Left forelimb (tissue), 1 donor: ENCODE measurements at regions not wholly inside any gene's neighbourhood (a gene's known extent, or its start where the extent isn't known, plus 50 kb on each side); places are given as distances from the start of the nearest gene placed in this dataset.

Source experiments
- DNase-seq: peaks from one replicate; pipeline ENCODE4 v3.0.0-alpha.2; 2018; ENCODE audit warnings: low spot score

- DNase-seq, result no peak
Observed at GRCh38 chr9:80922544-80922943, 766.8 kb downstream of the TLE1 start.

DNA sequence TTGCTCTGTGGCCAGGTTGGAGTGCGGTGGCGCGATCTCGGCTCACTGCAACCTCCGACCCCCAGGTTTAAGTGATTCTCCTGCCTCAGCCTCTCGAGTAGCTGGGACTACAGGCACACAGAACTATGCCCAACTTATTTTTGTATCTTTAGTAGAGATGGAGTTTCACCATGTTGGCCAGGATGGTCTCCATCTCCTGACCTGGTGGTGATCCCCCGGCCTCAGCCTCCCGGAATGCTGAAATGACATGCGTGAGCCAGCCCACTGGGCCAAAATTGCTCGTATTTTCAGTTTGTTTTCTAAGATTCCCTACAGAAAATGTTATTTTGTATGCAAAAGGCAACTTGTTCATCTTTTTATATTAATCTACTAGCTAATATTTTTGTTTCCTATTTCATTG lies 782.6 kb downstream of the TLE1 start:
- no peak for DNase-seq

DNA sequence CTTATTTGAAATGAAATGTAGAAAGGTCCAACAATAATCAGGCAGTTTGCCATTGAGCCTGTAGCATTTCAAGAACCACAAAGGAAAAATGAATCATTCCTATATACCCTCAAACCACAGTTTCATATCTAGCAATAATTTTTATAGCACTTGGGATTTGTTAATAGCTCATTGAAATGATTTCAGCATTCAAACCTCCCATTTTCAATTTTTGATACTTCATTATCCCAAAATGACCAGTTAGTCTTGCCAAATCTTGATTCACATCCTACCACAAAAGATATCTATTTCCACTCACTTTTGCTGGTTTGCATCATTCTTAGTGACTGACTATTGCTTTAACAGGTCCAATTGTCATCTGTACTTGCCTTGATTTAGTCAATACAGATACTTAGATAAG lies 790.1 kb downstream of the TLE1 start:
- no peak for DNase-seq

DNA sequence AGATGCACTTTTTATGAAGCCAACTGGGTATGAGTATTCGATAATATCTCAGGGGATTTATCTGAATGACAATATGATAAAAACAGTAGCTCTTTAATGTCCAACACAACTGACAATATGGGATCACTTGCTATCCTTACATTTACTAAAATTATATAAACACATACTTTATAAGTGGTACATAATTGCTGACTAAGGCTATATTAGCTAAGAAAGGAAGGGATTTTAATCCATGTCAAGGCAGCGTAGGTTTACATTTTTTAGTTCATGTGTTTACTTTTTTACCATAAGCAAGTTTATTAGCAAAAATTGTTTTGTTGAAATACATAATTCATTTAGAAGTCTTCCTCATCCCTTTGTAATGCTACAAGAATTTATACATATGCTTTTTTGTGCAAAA lies 796.2 kb downstream of the TLE1 start:
- no peak for DNase-seq

DNA sequence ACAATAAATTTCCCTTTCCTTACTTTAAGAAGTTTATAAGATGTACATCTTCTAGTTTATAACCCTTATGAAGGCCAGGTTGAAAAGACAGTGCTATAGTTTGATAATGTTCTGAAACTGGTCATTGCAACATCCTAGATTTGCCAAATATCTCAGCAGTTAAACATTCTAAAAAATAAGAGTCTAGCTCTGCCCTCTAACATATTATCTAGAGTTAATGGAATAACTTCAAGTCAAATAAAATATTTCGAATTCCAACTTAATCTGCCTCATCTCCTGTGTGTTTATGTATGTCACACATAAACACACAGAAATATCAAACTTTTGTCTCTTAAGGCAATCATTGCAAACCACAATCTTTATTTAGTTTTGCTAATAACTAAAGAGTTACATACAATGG lies 796.6 kb downstream of the TLE1 start:
- DNase-seq, result no peak

DNA sequence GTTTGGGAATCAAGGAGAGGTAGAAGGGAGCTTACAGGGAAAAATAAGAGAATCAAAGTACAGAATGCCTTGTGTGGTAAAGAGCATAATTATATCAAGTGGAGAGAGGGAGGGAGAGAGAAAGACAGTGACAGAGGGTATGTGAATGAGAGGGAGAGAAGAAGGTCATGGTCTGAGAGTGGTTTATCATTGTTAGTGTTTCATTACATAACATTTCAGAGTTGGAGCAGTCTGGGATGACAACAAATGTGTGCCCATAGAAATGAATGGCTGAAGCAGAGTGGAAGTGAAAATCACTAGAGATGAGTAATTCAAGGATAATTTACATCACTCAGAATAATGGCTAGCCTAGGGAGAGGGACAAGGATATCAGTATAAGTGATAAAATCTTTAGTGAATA lies 799.2 kb downstream of the TLE1 start:
- no peak for DNase-seq

DNA sequence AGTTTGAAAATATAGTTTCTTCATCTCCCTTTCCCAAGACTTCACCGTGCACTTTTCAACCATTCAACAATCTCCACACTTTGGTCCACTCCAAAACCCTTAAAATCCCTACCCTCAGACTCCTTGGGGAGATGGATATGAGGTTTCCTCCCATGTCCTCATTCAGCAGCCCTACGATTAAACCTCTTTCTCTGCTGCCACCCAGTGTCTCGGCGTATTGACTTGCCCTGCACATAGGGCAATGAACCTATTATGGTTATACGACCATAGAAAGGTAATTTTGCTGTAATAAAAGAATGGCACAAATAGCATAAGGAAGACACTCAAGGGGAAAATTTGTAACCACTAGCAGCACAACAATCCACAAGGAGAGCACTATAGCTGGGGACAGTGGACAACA lies 803.5 kb downstream of the TLE1 start:
- no peak for DNase-seq

GRCh38 chr9:80883826-80884579 lies 805.3 kb downstream of the TLE1 start:
- no peak for DNase-seq

DNA sequence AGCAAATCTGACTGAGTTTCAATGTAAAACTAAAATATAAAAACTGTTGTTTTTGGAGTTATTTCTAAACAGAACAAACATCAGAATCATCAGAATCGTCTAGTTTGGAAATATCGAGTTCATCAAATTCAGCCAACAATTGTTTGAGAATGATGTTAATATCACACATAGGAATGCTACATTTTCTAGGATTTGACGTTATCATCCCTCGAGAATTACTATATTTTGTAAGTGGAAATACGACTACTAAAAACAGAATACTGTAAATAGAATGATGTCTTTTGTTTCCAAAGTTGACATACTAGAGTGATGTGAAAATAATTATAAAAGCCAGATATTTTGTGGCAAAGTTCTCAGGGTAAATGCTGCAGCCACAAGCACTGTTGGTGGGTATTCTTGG lies 805.9 kb downstream of the TLE1 start:
- DNase-seq, result no peak

DNA sequence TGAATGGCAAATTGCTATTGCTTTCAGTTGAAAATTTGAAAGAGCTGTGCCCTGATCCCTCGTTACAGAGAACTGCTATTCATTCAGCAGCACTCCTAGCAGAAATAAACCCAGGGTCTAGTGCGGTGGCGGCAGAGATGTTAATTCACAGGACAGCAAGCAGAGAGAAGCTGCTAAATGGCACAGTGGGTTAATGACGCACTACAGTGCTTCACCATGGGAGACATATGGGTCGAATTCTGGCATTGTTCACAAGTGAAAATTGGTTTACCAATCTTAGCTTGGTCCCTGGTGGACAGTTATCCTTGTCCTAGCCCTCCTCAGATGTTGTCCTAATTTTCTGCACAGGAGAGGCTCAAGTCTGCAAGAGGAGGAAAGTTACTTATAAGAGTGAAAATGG lies 807.4 kb downstream of the TLE1 start:
- no peak for DNase-seq

DNA sequence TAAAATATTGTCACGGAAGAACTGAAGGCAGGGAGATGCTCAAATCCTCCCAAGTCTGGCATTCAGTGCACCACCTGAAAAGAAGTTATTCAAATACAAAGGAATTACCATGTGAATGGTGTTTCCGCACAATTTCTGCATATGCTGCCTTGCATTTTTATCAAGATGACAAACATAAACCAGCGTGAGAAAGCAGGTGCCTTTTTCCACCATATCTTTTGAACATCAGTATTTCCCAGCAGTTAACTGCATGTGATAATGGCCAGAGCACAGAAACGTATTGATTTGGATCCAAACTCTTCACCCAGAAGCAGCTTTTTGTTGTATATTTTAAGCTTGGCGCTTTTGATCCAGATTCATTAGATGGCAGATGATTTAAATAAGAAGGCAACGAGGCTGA lies 808.0 kb downstream of the TLE1 start:
- DNase-seq, result no peak

- no peak for DNase-seq
Observed at GRCh38 chr9:80878556-80878955, 810.8 kb downstream of the TLE1 start.

DNA sequence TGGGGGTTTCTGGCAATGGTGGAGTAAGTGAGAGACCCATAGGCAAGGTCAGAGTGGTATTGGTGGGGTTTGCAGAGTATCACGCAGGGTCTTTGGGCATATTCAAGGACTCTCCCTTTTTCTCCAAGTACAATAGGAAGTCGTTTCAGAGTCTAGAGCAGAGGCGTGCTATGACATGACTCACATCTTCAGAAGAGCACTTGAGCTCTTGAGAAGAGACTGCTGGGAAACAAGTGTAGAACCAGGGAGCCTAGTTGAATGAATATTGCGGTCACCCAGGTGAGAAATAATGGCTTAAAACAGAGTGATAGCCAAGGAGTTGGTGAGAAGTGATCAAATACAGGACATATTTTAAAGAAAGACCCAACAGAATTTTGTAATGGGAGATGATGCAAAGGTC lies 813.4 kb downstream of the TLE1 start:
- no peak for DNase-seq

- DNase-seq, result no peak
Observed at GRCh38 chr9:80874276-80874675, 815.1 kb downstream of the TLE1 start.

DNA sequence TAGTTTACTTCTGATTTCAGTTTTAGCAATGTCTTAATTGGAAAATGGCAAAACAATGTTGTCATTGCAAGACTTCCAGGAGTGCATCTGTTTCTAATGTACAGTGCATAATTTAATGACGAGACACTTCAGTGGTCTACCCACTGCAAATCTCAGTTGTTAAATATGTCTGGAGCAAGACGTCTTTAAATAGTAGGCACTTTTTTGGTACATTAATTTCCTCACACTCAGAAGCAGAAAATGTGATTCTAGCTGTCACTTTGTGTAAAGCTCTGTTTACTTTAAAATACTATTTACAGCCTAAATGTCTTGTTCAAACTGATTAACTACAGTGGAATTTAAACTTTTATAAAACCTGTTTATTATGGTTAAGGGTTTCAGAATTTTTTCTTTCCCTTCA lies 815.5 kb downstream of the TLE1 start:
- DNase-seq, result no peak

DNA sequence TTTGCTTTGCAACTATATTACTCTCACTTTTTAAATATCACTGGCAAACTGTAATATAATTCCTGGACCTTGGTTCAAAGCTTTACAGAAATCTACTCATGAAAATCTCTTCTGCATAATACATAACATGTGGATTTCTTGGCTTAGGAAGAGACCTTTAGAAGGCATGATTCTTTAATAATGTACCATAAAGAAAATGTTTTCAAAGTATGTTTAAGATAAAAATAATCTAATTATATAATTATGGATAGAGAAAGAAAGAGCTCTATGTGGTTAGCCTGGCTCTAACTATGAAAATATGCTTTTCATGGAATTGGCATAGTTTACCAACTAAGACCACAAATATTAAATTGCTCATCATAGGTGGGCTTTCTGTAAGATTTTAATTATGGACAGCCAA lies 817.8 kb downstream of the TLE1 start:
- no peak for DNase-seq

DNA sequence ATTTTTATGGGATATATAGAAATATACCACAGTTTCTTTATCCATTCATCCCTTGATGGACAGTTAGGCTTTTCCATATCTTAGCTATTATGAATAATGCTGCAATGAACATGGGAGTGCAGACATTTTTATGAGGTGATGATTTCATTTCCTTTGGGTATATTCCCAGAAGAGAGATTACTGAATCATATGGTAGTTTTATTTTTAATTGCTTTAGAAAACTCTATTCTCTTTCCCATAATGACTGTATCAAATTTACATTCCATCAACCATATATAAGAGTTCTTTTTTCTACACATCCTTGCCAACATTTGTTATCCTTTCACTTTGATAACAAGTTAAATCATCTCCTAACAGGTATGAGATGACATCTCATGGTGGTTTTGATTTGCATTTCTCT lies 821.6 kb downstream of the TLE1 start:
- no peak for DNase-seq

DNA sequence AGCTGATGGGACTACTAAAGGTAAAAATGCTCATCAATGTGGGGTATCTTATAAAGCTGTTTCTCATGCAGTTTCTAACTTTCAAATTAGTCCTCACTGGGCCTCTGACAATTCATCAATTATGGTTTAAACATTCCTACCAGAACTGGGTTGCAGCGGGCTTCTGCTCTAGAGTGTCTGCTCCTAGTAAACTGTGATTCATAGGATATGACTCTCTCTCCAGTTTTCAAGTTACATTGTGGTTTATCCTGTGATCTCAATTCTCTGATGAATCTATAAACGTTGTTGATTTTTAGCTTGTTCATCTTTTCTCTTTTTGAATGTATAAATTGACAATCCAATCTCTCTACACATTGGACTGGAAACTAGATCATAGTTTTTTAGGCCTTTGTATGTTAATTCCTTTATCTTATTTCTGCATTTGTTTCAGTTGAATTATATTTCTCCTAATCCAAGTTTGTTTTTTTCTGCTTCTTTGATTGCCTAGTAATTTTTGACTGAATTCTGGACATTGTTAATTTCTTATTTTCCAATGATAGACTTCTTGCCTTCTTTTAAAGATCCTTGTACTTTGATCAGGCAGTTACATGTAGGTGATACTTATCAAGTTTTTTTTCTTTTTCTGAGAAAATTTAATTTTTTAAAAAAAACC lies 822.6 kb downstream of the TLE1 start:
- no peak for DNase-seq

GRCh38 chr9:80866121-80866520 lies 823.2 kb downstream of the TLE1 start:
- no peak for DNase-seq

GRCh38 chr9:80843028-80843427 lies 846.3 kb downstream of the TLE1 start:
- DNase-seq, result no peak

DNA sequence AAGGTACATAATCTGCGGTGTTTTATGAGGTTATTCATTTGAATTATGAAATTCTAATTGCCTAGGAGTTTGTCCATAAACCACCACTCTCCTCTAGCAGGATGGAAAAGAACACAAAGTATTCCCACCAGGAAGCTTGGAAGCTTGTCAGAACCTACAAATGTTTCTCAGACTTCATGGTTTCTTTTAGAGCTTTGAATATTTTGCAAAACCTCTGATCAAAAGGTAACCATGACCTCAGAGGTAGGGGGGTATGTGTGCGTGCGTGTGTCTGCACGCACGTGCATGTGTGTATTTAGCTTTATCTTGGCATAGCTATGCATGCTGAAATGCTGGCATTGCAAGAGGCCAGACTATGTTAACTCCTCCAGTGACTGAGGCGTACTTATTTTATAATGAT lies 847.0 kb downstream of the TLE1 start:
- DNase-seq, result no peak

GRCh38 chr9:80841888-80842287 lies 847.5 kb downstream of the TLE1 start:
- no peak for DNase-seq

DNA sequence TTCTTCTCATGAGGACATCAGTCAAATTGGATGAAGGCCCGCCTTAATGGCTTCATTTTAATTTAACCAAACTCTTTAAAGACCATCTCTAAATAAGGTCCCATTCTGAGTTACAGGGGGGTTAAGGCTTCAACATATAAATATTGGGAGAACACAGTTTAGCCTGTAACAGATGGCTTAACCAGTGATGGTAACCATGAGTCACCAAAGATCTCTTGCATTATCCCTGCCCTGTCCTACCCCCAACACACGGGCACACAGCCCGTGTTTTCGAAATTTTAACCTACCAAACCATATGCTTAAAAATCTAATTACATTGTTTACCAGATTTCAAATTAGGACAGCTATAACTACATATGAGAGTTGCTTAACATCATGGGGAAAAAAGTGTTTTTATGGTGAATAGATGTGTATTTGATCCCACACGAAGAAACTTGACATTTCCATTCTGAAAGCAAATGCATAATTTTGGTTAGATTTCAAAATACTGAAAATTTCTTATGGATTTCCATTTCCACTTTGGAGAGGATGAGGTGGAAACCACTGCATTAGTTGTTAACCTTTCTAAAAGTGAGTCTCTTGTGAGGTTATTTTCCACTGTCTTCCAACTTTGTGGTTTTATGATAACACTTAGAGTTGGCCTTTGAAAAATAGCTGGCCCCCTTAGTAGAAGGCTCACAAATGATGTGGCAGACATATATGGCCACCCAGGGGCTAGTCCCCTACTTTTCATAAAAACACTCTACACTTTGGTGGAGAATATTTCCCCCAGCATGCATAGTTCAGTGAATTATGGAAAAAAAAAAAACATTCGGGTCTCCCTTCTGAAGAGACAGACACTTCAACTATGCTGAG lies 849.3 kb downstream of the TLE1 start:
- no peak for DNase-seq
